Heart left ventricle (tissue), 13 donors: ENCODE measurements at regions not wholly inside any gene's neighbourhood (a gene's known extent, or its start where the extent isn't known, plus 50 kb on each side); places are given as distances from the start of the nearest gene placed in this dataset.

ENCODE experiments used
- POLR2A ChIP-seq, 2 donors: fragments of 450-650 bp; IDR thresholded peaks; one replicate each; pipeline ENCODE4 v1.6.1; 2017; ENCODE audit warnings: antibody characterized with exemption in 2 of 2, mild to moderate bottlenecking in 2 of 2, moderate library complexity in 2 of 2
- TF ChIP-seq, protein P1 (sequence below), 12 donors: fragments of 200-600 bp; sonication (generic) in 4 of 12; IDR thresholded peaks; one replicate each; pipeline versions ENCODE4 v1.5.0 to v1.8.0; 2018 to 2022; ENCODE audit warnings: antibody characterized with exemption in 12 of 12, mild to moderate bottlenecking in 5 of 12
- donor health status: ischemic (EF 13 %, LVEDD 7.1; RV severe dilation, severe dysfunction).
- donor health status: DM: no; HTN: yes; CAD: no.
- donor health status: DM: no; HTN: no; CAD: no.
- donor health status: ischemic (EF 25% LVEDD 6.9; RV normal size, moderate dysfunction).
- donor health status: ischemic (EF 25% LVEDD 5.7; RV mildly dilated, moderate dysfunction).
- donor health status: ischemic (EF 35%, LVEDD 5.7; RV mildly dilated, moderate dysfunction).
- donor health status: nonischemic (EF 11% LVEDD 7.7; RV severe dilation, severe dysfunction).
- donor health status: DM: yes; HTN: yes; CAD: no.
- donor health status: PGD.
- donor health status: ischemic (EF 29% LVEDD 5.4; RV normal size, mild dysfunction).
- donor health status: nonischemic (EF 23%, LVEDD 6.1; RV moderate dilation, normal function).

DNA sequence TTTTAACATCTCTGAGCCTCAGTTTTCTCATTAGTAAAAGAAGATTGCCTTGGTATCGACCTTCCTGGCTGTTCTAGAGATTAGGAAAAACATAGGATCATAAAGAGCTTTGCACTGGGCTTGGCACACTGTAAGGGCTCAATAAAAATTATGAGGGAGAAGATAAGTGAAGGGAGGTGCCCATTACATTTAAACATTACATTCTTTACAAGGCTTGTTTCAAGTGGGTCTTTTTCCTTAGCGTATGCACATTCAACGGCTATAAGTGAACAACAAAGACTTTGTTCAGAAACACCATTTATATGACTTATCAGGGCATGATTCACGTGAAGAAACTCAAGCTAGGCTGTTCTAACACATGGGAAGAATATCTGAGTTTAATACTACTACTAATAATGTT, 351.9 kb upstream of the NPVF start:
- TF ChIP-seq, protein P1, sequence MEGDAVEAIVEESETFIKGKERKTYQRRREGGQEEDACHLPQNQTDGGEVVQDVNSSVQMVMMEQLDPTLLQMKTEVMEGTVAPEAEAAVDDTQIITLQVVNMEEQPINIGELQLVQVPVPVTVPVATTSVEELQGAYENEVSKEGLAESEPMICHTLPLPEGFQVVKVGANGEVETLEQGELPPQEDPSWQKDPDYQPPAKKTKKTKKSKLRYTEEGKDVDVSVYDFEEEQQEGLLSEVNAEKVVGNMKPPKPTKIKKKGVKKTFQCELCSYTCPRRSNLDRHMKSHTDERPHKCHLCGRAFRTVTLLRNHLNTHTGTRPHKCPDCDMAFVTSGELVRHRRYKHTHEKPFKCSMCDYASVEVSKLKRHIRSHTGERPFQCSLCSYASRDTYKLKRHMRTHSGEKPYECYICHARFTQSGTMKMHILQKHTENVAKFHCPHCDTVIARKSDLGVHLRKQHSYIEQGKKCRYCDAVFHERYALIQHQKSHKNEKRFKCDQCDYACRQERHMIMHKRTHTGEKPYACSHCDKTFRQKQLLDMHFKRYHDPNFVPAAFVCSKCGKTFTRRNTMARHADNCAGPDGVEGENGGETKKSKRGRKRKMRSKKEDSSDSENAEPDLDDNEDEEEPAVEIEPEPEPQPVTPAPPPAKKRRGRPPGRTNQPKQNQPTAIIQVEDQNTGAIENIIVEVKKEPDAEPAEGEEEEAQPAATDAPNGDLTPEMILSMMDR (IDR thresholded peaks at IDR 0.05): no peak
- no peak for TF ChIP-seq POLR2A (IDR thresholded peaks at IDR 0.05)
